Cardiac fibroblast (primary cell): ENCODE measurements at regions not wholly inside any gene's neighbourhood (a gene's known extent, or its start where the extent isn't known, plus 50 kb on each side); places are given as distances from the start of the nearest gene placed in this dataset.

Experiments used
- DNase-seq, 2 donors: peaks; one replicate each; pipeline versions ENCODE4 v3.0.0 to v3.0.0-alpha.2; 2010; ENCODE audit warnings: low read depth in 2 of 2
- H3K4me3 ChIP-seq, 2 donors: replicated peaks in 1 of 2; 1 replicate in 1 of 2; 2 replicates in 1 of 2; pipeline ENCODE4 v1.5.1; 2011; ENCODE audit warnings: low read depth in 2 of 2, low read length in 2 of 2, mild to moderate bottlenecking in 2 of 2, moderate library complexity in 1 of 2
- TF ChIP-seq, protein P1 (sequence below): IDR thresholded peaks from one replicate; pipeline ENCODE4 v1.5.1; 2011; ENCODE audit warnings: low read depth, mild to moderate bottlenecking, low read length, inconsistent platforms

DNA sequence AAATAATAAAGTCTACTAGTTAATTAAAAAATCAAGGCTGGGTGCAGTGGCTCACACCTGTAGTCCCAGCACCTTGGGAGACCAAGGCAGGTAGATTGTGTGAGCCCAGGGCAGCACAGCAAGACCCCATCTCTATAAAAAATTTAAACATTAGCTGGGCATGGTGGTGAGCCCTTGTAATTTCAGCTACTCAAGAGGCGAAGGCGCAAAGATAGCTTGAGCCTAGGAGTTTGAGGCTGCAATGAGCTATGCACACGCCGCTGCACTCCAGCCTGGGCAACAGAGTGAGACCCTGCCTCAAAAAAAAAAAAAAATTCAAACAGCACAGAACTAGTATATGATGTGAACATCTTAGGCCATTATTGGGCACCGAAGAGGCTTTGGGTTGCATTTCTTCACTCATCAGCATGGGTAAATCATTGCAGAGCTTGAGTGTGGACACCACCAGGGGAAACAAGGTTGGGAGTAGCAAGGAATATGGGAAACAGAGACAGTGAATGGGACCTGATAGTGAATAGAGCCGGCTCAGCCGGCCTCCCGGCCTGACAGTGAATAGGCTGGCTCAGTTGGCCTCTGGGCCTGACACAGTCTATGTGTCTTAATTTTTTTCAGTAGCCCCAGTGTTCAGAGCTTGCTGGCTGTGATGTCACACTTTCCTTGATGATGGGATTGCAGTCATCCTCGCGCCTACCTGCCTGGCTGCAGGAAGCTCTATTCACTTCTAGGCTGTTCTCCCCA lies 89.1 kb upstream of the ERRFI1 start:
- TF ChIP-seq, protein P1, sequence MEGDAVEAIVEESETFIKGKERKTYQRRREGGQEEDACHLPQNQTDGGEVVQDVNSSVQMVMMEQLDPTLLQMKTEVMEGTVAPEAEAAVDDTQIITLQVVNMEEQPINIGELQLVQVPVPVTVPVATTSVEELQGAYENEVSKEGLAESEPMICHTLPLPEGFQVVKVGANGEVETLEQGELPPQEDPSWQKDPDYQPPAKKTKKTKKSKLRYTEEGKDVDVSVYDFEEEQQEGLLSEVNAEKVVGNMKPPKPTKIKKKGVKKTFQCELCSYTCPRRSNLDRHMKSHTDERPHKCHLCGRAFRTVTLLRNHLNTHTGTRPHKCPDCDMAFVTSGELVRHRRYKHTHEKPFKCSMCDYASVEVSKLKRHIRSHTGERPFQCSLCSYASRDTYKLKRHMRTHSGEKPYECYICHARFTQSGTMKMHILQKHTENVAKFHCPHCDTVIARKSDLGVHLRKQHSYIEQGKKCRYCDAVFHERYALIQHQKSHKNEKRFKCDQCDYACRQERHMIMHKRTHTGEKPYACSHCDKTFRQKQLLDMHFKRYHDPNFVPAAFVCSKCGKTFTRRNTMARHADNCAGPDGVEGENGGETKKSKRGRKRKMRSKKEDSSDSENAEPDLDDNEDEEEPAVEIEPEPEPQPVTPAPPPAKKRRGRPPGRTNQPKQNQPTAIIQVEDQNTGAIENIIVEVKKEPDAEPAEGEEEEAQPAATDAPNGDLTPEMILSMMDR = no peak
- no peak for DNase-seq
- no peak overlapping the region for H3K4me3 ChIP-seq

DNA sequence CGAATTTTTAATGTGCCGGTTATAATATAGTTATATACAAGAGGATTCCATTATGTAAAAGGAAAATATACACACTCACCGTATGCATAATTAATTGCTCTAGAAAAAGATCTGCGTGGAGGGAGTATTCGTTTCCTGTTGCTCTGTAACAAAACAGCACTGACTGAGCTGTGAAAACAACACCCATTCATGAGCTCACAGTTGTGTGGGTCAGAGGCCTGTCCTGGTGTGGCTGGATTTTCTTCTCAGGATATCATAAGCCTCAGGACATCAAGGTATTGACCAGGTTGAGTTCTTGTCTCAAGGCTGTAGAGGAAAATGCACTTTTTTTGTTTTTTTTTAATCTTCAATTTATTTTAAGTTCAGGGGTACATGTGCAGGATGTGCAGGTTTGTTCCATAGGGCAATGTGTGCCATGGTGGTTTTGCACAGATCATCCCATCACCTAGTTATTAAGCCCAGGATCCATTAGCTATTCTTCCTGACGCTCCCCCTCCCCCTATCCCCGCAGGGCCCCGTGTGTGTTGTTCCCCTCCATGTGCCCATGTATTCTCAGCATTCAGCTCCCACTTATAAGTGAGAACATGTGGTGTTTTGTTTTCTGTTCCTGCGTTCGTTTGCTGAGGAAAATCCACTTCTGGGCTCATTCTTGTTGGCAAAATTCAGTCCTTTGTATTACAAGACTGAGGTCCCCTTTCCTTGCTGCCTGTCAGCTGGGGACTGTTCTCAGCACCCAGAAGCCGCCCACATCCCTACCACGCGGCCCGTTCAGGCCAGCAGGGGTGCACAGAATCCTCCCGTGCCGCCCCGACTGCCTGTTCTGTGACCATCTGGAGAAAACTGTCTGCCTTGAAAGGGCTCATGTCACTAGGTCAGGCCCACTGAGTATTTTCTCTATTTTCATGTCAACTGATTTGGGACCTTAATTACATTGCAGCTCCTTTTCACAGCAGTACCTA lies 87.4 kb upstream of the ERRFI1 start:
- no peak overlapping the region for H3K4me3 ChIP-seq
- TF ChIP-seq, protein P1 = no peak
- peak; percentile 36 to 45 for DNase-seq

DNA sequence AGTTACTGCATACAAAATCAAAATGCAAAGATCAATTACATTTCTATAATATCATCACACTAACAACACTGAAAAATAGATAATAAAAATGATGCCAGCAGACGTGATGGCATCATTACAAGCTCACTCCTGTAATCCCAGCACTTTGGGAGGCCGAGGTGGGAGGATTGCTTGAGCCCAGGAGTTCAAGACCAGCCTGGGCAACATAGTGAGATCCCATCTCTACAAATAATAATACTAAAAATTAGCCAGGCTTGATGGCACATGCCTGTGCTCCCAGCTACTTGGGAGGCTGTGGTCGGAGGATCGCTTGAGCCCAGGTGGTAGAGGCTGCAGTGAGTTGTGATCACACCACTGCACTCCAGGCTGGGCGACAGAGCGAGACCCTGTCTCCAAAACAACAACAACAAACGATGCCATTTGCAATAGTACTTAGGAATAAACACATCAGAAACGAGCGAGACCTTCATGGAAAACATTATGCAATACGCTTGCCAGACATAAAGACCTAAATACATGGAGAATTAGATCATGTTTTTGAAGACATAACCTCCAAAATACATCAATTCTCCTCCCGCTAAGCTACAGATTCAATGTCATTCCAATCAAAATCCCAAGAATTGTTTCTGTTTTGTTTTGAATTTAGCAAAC lies 86.6 kb upstream of the ERRFI1 start:
- H3K4me3 ChIP-seq = no peak overlapping the region
- no peak for DNase-seq
- TF ChIP-seq, protein P1 = no peak

DNA sequence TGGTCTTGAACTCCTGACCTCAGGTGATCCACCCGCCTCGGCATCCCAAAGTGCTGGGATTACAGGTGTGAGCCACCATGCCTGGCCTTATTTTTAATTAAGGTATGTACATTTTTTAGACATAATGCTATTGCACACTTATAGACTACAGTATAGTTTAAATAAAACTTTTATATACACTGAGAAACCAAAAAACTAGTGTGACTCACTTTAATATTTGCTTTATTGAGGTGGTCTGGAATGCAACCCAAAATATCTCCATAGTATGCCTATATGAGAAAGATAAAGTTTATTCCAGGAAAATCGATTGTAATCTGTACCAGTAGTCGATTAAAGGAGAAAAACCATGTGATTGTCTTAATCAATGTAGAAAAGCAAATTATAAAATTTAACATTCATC lies 85.5 kb upstream of the ERRFI1 start:
- no peak overlapping the region for H3K4me3 ChIP-seq
- TF ChIP-seq, protein P1 = no peak
- DNase-seq = no peak

DNA sequence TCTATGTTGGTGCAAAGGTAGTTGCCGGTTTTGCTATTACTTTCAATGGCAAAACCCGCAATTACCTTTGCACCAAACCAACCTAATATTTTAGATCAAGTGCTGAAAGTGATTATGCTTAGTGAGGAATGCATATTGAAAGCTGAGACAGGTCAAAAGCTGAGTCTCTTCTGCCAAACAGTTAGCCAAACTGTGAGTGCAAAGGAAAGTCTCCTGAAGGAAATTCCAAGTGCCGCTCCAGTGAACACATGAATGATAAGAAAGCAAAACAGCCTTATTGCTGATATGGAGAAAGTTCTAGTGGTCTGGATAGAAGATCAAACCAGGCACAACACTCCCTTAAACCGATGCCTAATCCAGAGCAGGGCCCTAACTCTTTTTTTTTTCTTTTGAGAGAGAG lies 83.1 kb upstream of the ERRFI1 start:
- no peak overlapping the region for H3K4me3 ChIP-seq
- TF ChIP-seq, protein P1 = no peak
- no peak for DNase-seq

DNA sequence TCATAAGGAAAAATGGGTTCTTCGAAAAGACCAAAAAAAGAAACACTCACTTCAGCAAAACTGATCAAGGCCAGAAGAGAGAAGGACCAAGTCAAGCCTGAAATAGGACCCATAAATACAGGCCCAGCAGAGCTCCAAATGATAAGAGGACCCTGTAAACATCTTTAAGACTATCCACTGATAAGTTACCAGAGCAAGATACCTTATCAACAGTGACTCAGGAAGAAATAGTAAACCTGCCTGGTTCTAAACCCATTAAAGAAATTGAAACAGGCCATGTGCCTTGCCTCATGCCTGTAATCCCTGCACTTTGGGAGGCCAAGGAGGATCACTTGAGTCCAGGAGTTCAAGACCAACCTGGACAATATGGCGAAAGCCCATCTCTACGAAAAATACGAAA lies 81.8 kb upstream of the ERRFI1 start:
- H3K4me3 ChIP-seq = no peak overlapping the region
- TF ChIP-seq, protein P1 = no peak
- no peak for DNase-seq
